Breast epithelium (tissue), 3 donors: ENCODE measurements at regions not wholly inside any gene's neighbourhood (a gene's known extent, or its start where the extent isn't known, plus 50 kb on each side); places are given as distances from the start of the nearest gene placed in this dataset.

Experiments
- POLR2A ChIP-seq: fragments of 450-650 bp; IDR thresholded peaks from one replicate; pipeline ENCODE4 v1.6.1; 2016; ENCODE audit warnings: antibody characterized with exemption, mild to moderate bottlenecking, moderate library complexity
- TF ChIP-seq, protein P1 (sequence below), 3 donors: fragments of 450-650 bp; IDR thresholded peaks; one replicate each; pipeline ENCODE4 v1.5.1; 2016 to 2017; ENCODE audit warnings: antibody characterized with exemption in 3 of 3, mild to moderate bottlenecking in 3 of 3, moderate library complexity in 3 of 3

GRCh38 chr18:67268530-67268929 lies 248.0 kb downstream of the DSEL start:
- TF ChIP-seq, protein P1, sequence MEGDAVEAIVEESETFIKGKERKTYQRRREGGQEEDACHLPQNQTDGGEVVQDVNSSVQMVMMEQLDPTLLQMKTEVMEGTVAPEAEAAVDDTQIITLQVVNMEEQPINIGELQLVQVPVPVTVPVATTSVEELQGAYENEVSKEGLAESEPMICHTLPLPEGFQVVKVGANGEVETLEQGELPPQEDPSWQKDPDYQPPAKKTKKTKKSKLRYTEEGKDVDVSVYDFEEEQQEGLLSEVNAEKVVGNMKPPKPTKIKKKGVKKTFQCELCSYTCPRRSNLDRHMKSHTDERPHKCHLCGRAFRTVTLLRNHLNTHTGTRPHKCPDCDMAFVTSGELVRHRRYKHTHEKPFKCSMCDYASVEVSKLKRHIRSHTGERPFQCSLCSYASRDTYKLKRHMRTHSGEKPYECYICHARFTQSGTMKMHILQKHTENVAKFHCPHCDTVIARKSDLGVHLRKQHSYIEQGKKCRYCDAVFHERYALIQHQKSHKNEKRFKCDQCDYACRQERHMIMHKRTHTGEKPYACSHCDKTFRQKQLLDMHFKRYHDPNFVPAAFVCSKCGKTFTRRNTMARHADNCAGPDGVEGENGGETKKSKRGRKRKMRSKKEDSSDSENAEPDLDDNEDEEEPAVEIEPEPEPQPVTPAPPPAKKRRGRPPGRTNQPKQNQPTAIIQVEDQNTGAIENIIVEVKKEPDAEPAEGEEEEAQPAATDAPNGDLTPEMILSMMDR (IDR thresholded peaks at IDR 0.05): no peak
- no peak for TF ChIP-seq POLR2A
